GM18951 (cell line): ENCODE measurements at regions not wholly inside any gene's neighbourhood (a gene's known extent, or its start where the extent isn't known, plus 50 kb on each side); places are given as distances from the start of the nearest gene placed in this dataset.

ENCODE experiments used
- POLR2A ChIP-seq: IDR thresholded peaks from 4 replicates; pipeline ENCODE4 v1.6.1; 2011; ENCODE audit warnings: mild to moderate bottlenecking; ENCODE audit not compliant: insufficient read length, insufficient read depth; ENCODE audit errors: extremely low read depth
- in situ Hi-C: fragments of 300-500 bp; cut with MboI; formaldehyde crosslinking; loops from one replicate; pipeline ENCODE4 v1.12.0; 2022; ENCODE audit warnings: low sequenced_read_pairs, mixed read lengths, inconsistent platforms; ENCODE audit not compliant: unreplicated experiment

DNA sequence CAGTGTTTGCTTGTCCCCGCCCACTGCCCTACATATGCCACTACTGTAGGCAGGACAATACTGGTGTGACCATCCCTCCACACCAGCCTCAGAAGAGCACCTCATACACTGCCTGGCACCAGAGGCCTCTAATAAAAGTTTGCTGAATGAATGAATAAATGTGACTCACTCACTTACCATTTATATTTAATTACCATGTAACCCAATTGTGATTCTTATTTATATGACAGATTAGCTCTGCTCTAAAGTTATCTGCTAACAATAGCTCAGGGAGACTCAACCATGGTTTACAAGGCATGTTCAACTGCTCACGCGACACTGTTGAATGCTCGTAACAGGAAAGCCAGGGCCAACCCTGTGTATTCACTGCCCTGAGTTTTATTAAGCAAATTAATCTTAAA lies 66.0 kb upstream of the DOCK9 start:
- in situ Hi-C loops = no loop called here

DNA sequence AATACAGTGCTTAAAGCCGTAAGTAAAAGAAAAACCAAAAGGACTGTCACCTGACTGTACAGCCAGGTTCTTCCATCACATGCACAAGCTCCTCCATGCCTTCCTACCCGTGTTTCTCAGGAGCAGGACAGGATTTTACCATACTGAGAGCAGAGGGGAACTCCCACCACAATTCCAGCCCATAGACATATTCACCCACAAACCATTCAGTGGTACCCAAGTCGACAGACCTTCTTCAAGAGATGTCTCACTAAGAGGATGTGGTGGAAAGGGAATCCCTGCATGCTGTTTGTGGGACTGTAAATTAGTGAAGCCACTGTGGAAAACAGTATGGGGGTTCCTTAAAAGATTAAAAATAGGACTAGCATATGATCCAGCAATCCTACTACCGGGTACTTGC lies 66.9 kb upstream of the DOCK9 start:
- TF ChIP-seq POLR2A = no peak
- in situ Hi-C loops = no loop called here

More for the DNA sequence above, 66.0 kb upstream of the DOCK9 start:
- TF ChIP-seq POLR2A = no peak

GRCh38 chr13:99045396-99045795 lies 67.5 kb upstream of the DOCK9 start:
- in situ Hi-C loops = no loop called here
- no peak for TF ChIP-seq POLR2A

DNA sequence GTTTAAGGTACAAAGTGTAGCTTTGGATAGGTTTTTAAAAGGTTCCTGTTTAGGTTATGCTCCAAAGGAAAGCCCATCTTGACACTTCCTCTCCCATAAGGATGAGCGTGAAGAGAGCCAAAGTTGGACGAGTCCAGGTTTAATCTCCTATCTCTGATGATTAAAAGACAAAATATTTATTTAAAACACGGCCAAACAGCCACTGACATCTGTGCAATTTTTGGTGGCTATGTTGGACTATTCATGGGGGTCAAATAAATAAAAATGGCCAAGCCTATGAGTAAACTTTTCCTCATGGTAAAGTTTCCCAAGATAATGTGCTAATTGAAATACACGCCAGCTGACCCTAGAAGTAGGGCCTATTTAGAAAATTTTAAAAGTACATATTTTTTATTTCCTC lies 69.0 kb upstream of the DOCK9 start:
- in situ Hi-C loops = no loop called here
- TF ChIP-seq POLR2A = no peak

GRCh38 chr13:99050983-99051488 lies 73.2 kb upstream of the DOCK9 start:
- in situ Hi-C loops = no loop called here
- no peak for TF ChIP-seq POLR2A

- in situ Hi-C loops = no loop called here
- TF ChIP-seq POLR2A = no peak
These were observed 74.0 kb upstream of the DOCK9 start for GRCh38 chr13:99051768-99052455.

DNA sequence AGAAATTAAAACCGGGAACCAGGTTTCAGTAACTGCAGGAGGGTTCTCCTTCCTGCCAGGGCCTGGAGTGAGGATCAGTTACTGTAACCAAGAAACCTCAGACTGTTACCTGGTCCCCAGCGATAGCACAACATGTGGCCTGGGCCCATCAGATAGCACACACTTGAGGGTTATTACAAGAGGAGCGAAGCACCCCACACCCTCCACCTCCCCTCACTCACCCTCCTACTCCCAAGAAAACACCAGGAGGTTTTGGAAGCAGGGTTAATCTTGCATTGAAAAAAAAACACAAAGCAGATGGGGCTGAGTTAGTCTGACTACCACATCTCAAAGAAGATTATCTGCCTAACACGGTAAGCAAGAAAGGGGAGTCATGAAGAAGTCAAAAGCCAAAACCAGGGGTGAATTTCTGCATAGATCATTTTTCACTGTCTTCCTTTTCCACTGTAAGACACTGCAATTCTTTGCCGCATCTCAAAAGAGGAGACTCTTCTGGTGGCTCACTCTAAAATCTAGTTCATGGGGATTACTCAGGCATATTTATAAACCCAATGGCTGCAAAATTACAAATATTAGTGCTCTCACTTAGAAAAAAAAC lies 75.9 kb upstream of the DOCK9 start:
- in situ Hi-C loops = no loop called here
- no peak for TF ChIP-seq POLR2A

GRCh38 chr13:99055281-99055680 lies 77.4 kb upstream of the DOCK9 start:
- in situ Hi-C loops = no loop called here
- TF ChIP-seq POLR2A = no peak

DNA sequence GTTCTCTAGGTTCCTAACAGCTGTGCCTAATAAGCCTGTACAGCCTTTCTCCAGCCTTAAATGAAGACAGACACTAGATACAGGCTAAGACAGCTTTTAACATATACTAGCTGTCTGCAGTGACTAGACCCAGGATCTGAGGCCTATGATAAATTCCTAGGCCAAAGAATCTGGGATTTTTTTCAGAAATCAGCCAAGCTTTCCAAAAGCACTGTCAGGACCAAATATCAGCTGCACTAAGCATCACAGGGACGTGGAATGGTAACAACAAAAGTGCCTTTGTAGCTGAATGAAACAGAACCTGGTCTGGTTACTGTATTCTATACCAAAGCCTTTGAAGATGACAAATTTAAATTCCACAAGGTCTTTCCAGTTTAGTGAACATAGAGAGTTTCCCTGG lies 77.9 kb upstream of the DOCK9 start:
- in situ Hi-C loops = no loop called here
- TF ChIP-seq POLR2A = no peak

- in situ Hi-C loops = no loop called here
- TF ChIP-seq POLR2A = no peak
These were observed 78.6 kb upstream of the DOCK9 start for GRCh38 chr13:99056381-99057014.

- no peak for TF ChIP-seq POLR2A
- in situ Hi-C loops = no loop called here
These were observed 79.6 kb upstream of the DOCK9 start for GRCh38 chr13:99057310-99057975.

DNA sequence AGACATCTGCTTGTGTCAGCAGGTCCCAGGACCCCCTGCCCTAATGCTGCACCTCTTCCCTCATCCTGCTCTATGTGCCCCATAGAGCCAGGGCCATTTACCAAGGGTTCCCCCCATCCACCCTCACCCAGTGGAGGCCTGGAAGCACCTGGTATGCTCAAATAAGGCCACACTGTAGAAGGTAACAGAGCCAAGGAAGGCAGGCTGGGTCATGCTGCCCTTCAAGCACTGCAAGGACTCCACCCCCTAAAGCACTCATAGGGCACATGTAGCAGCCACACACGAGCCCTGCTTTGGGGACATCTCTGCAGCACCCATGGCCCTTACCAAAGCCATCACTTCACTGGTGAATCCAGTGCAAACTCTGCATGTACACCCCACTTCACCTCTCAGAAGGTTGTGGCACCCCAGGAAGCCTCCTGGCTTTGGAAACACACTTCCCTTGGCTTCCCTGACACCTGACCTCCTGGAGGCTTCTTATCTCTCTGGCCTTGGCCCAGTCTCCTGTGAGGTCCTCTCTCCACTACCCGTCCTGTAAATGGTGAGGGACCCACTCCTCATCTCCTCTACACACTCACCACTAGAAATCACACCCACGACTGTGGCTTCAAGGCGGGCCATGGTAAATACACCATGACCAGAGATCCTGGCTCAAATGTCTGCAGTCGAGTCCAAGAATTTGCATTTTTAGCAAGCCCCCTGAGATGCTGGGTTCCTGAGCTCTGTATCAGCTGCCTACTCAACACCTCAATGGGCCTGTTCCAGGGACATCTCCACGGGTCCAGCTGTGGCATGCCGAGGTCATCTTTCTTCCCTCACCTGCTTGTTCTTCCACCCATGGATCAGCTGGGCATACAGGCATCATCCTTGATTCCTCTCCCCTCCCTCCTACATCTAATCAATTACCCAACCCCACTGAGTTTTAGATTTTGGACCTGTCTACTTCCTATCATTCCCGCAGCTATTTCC lies 80.9 kb upstream of the DOCK9 start:
- no peak for TF ChIP-seq POLR2A
- in situ Hi-C loops = no loop called here
